Parathyroid adenoma (tissue), 2 donors: ENCODE measurements at regions not wholly inside any gene's neighbourhood (a gene's known extent, or its start where the extent isn't known, plus 50 kb on each side); places are given as distances from the start of the nearest gene placed in this dataset.
A peak's percentile ranks its signal among the peaks of the same experiment; 100 is the strongest.

ENCODE experiments used
- H2AFZ ChIP-seq: fragments of 300-600 bp; sonication (generic); one replicate; pipeline ENCODE4 v1.7.0; 2017; ENCODE audit warnings: antibody characterized with exemption, mild to moderate bottlenecking
- H3K27ac ChIP-seq: fragments of 300-600 bp; sonication (generic); one replicate; pipeline ENCODE4 v1.7.0; 2017
- H3K27me3 ChIP-seq: fragments of 300-600 bp; sonication (generic); one replicate; pipeline ENCODE4 v1.7.0; 2017; ENCODE audit warnings: low read length; ENCODE audit not compliant: control insufficient read depth, insufficient read depth
- H3K36me3 ChIP-seq: fragments of 300-600 bp; sonication (generic); one replicate; pipeline ENCODE4 v1.7.0; 2017; ENCODE audit warnings: low read length; ENCODE audit not compliant: control insufficient read depth, insufficient read depth
- H3K4me1 ChIP-seq: fragments of 300-600 bp; sonication (generic); one replicate; pipeline ENCODE4 v1.7.0; 2017; ENCODE audit warnings: control low read depth
- H3K4me2 ChIP-seq: fragments of 300-600 bp; sonication (generic); one replicate; pipeline ENCODE4 v1.7.0; 2017; ENCODE audit warnings: low read length
- H3K4me3 ChIP-seq: fragments of 300-600 bp; sonication (generic); one replicate; pipeline ENCODE4 v1.7.0; 2017; ENCODE audit warnings: low read depth, low read length
- H3K79me2 ChIP-seq: fragments of 300-600 bp; sonication (generic); one replicate; pipeline ENCODE4 v1.7.0; 2017; ENCODE audit warnings: control low read depth
- H3K9ac ChIP-seq: fragments of 300-600 bp; sonication (generic); one replicate; pipeline ENCODE4 v1.7.0; 2017; ENCODE audit warnings: mild to moderate bottlenecking
- H3K9me3 ChIP-seq: fragments of 300-600 bp; sonication (generic); one replicate; pipeline ENCODE4 v1.7.0; 2017; ENCODE audit warnings: low read length; ENCODE audit not compliant: control insufficient read depth
- TF ChIP-seq, protein P1 (sequence below): fragments of 300-600 bp; sonication (generic); IDR thresholded peaks from one replicate; pipeline ENCODE4 v1.7.0; 2017; ENCODE audit warnings: antibody characterized with exemption, mild to moderate bottlenecking
- donor health status: primary hyperparathyroidism.

DNA sequence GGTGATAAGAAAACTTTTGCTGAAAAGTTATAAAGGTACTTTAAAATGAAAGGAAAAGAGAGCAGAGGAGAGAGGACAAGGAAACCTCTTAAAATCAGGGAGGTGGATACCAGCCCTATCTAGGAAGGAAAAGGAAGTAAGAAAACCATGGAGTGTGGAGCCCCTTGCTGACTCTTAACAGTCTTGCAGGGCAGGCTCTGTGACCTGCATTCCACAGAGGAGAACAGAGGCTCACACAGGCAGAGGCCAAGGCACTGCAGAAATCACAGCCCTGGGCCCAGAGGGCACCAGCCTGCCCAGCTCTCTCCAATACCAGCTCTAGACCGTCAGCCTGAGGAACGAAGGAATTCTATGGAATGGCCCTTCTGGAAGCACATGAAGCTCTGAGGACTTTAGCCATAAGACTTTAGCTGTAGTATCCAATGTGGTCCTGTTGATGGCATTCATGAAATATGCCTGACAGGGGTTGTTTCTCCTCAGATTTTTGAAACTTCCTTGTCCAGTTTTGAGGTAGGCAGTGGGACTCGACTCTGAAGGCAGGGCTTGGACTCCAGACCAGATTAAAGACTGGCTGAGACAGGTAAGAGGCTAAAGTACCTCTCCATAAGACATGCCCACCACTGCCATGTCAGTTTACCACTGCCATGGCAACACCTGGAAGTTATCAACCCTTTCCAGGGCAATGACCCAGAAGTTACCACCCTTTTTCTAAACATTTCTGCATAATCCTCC is 216.3 kb downstream of the ANAPC1 start:
- no peaks in the 10 kb centered on the region for H3K36me3 ChIP-seq
- H3K27ac ChIP-seq = no peak overlapping the region
- no peak overlapping the region for H3K4me2 ChIP-seq
- no peaks in the 10 kb centered on the region for H3K9me3 ChIP-seq
- no peak overlapping the region for H2AFZ ChIP-seq
- TF ChIP-seq, protein P1, sequence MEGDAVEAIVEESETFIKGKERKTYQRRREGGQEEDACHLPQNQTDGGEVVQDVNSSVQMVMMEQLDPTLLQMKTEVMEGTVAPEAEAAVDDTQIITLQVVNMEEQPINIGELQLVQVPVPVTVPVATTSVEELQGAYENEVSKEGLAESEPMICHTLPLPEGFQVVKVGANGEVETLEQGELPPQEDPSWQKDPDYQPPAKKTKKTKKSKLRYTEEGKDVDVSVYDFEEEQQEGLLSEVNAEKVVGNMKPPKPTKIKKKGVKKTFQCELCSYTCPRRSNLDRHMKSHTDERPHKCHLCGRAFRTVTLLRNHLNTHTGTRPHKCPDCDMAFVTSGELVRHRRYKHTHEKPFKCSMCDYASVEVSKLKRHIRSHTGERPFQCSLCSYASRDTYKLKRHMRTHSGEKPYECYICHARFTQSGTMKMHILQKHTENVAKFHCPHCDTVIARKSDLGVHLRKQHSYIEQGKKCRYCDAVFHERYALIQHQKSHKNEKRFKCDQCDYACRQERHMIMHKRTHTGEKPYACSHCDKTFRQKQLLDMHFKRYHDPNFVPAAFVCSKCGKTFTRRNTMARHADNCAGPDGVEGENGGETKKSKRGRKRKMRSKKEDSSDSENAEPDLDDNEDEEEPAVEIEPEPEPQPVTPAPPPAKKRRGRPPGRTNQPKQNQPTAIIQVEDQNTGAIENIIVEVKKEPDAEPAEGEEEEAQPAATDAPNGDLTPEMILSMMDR = peak; percentile 24
- H3K4me3 ChIP-seq = no peak overlapping the region
- no peaks in the 10 kb centered on the region for H3K27me3 ChIP-seq
- H3K79me2 ChIP-seq = no peaks in the 10 kb centered on the region
- no peaks in the 10 kb centered on the region for H3K4me1 ChIP-seq
- no peak overlapping the region for H3K9ac ChIP-seq

DNA sequence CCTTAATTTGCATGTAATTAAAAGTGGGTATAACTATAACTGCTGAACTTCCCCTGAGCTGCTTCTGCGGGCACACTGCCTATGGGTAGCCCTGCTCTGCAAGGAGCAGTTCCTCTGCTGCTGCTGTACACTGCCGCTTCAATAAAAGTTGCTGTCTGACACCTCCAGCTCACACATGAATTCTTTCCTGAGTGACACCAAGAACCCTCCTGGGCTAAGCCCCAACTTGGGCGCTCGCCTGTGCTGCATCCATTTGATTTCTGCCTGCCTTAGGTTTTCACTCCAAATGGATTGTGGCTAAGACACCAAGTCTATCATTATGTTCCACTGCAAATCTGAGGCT is 215.7 kb downstream of the ANAPC1 start:
- Histone ChIP-seq H3K27me3 (no peaks in the 10 kb centered on the region), H3K36me3 (no peaks in the 10 kb centered on the region), H3K9ac (no peak overlapping the region), H3K4me1 (no peaks in the 10 kb centered on the region), H3K9me3 (no peaks in the 10 kb centered on the region), H3K4me2 (no peak overlapping the region), H3K27ac (no peak overlapping the region), H3K79me2 (no peaks in the 10 kb centered on the region), H3K4me3 (no peak overlapping the region), H2AFZ (no peak overlapping the region)
- TF ChIP-seq, protein P1 = no peak

DNA sequence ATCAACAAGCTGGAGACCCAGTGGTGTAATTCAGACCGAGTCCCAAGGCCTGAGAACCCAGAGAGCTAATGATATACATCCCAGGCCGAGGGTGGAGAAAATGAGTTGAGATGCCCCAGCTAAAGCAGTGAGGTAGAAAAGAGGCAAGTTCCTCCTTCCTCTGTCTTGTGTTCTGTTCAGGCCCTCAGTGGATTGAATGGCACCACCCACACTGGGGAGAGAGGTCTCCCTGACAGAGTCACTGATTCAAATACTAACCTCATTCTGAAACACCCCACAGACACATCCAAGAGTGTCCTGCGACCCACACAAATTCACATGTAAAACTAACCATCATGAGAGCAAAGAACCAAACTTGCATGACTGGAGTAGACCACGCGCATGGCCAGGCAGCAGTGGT is 215.3 kb downstream of the ANAPC1 start:
- no peak overlapping the region for H2AFZ ChIP-seq
- H3K9ac ChIP-seq = no peak overlapping the region
- no peak overlapping the region for H3K27ac ChIP-seq
- H3K9me3 ChIP-seq = no peaks in the 10 kb centered on the region
- H3K27me3 ChIP-seq = no peaks in the 10 kb centered on the region
- no peaks in the 10 kb centered on the region for H3K36me3 ChIP-seq
- H3K4me2 ChIP-seq = no peak overlapping the region
- TF ChIP-seq, protein P1 = no peak
- no peak overlapping the region for H3K4me3 ChIP-seq
- no peaks in the 10 kb centered on the region for H3K4me1 ChIP-seq
- H3K79me2 ChIP-seq = no peaks in the 10 kb centered on the region

DNA sequence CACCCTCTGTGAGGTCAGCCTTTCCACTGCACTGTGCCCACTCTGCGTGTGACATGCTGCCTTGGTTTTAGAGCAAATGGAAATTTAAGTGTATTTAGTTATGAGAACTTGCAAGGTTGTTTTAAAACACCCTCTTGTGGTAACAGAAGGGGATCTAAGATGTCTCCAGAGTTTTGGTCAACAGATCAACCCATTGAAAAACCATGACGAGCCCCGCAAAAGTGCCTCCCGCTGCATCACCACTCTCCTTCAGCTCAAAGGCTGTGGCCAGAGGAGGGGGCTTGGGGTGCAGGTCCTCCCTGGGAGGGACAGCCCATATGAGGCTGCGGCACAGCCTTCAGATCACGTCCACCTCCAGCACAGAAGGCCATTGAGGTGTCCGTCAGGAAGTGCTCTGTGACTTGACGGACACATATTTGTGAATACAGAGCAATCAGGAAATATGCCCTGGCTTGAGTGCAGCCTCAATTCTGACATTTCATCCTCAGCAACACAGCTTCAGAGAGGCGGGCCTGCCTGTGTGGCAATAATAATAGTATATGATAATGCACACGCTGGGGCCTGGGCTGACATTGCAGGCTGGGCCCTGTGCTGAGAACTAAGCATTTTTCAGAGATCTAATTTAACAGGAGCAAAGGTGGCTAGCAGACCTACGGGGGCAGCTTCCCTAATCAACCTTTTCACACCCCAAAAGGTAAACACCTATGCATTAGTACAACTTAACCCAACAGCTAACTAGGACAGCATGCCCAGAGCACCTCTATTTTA is 213.9 kb downstream of the ANAPC1 start:
- H3K79me2 ChIP-seq = no peaks in the 10 kb centered on the region
- no peaks in the 10 kb centered on the region for H3K4me1 ChIP-seq
- no peak overlapping the region for H3K4me3 ChIP-seq

More for the DNA sequence above, 213.9 kb downstream of the ANAPC1 start:
- TF ChIP-seq, protein P1 = no peak
- Histone ChIP-seq H3K4me2 (no peak overlapping the region), H3K9me3 (no peaks in the 10 kb centered on the region), H2AFZ (no peak overlapping the region), H3K36me3 (no peaks in the 10 kb centered on the region), H3K27ac (no peak overlapping the region), H3K27me3 (no peaks in the 10 kb centered on the region), H3K9ac (no peak overlapping the region)
